ENCODE measurements at regions not wholly inside any gene's neighbourhood (a gene's known extent, or its start where the extent isn't known, plus 50 kb on each side); places are given as distances from the start of the nearest gene placed in this dataset.

DNA sequence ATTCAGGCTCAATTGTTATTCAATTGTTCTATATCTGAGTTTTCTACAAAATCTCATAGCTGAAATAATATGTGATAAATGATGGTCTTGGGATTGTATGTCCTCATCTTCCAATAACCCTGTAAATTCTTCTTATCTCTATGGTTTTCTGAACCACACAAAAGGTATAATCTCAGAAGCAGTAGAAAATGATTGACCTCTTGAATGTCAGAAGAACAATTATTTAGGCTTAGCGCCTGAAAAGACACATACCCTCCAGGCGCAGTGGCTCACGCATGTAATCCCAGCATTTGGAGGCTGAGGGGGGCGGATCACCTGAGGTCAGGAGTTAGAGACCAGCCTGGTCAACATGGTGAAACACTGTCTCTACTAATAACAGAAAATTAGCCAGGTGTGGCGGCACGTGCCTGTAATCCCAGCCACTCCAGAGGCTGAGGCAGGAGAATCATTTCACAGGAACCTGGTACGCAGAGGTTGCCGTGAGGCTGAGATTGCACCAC lies 288.0 kb upstream of the TBC1D5 start:
- no peak for DNase-seq

DNA sequence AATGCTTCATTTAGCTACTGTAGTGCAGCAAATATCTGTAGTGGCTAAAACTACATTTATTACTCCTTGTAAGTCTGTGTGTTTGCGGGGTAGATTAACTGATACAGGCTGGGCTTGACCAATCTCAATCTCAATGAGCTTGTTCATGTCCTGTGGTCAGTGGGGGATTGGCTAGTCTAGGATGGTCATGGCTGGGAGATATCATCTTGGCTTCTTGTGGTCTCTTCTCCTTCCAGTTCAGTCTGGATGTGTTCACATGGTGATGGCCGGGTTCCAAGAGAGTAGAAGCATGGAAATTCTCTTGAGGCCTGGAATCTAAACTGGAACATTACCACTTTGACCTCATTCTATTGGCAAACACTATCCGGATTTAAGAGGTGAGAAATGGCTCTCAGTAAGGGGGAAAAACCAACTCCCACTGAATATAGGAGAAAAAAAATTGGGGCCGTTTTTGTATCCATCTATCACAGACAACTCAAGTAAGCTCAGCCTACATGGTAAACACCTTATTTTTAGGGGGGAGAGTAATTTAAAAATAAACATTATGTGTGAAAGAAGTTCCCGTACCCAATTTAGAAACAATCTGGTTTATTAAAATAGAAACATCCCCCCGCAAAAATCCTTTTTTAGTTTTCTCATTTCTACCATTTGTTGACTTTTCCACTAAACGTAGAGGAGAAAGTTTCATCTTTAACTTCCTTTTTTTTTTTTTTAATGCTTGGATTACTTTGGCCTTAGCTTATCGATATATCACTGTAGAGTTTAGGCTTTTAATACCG lies 284.9 kb upstream of the TBC1D5 start:
- no peak for DNase-seq

DNA sequence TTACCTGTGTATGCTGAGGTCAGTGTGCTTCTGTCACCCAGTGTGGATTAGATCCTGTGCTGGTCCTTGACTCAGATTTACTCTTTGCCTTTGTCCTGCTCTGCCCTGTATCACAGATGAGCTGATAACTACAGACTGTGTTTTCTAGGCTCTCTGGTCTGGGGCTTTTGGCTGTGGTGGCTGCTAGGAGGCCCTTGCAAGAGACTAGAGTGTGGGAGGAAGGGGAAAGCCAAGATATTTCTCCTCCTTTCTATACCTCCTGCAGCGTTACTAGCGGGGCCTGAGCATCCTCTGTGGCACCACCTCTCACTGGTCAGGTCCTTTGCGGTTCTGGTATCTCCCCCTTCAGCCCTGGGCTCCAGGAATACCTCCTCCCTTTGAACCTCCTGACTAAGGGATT lies 282.3 kb upstream of the TBC1D5 start:
- DNase-seq: no peak

DNA sequence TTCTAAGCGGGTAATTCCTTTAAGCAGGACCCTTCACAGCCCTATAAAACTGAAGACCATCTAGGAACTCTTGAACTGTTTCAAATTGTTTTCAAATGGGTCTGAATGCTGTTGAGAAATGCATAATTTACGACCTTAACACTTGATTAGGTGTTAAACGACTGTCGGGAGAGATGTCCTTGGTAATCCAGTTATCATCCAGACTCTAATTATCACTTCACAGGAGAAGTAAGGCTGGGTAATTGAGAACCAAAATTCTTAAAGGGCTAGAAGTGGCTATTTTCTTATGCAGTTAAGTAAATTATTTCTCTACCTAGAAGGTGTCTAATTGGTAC lies 276.7 kb upstream of the TBC1D5 start:
- no peak for DNase-seq

DNA sequence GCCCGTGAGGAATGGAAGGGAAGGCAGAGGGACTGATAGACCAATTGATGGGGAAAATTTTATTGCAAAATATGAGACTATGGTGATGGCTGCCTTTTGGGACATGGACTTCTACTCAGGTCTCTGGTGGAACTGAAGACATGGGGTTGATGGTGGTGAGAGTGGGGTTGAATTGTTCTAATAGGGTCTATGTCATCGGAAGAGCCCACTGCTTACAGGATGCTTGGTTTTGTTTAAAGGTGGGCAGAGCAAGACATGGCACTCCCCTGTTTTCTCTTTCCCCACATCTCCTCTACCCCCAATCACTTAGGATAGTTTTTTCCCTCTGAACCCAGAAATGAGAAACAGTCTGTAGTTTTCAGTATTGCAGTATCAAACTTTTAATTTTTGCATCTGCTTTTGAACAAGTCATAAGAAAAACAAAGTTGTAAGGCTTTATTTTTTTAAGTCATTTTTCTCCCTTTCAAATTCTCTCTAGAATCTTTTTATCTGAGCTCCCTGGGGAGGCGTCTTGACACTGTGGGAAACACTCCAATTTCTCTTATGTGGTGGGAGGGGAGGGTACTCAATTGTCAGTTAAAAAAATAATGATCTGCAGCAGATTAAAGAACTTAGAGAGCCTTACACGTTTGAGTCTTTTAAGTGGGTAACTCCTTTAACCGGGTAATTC lies 276.2 kb upstream of the TBC1D5 start:
- DNase-seq: no peak

GRCh38 chr3:18016366-18016765 lies 273.9 kb upstream of the TBC1D5 start:
- DNase-seq: no peak

- DNase-seq: no peak
Observed at GRCh38 chr3:18012933-18013332, 270.5 kb upstream of the TBC1D5 start.

- no peak for DNase-seq
Observed at GRCh38 chr3:18012436-18012835, 270.0 kb upstream of the TBC1D5 start.

DNA sequence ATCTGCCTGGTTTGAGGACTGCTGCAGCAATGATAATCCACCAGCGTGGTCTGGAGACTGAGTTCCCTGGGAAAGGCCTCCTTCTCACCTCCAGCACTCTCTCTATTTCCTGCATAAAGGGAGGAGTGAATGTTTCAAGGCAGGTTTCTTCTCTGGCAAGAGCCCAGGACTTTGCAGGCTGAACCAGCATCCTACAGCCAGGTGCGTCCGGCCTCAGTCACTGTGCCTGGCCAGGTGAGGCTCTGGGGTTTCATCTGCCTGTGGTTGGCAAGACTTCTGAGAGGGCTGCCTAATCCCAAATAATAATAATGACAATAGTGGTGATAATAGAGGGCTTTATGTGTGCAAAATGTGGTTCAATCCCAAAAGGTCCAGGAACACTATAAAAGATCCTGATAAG lies 269.0 kb upstream of the TBC1D5 start:
- no peak for DNase-seq

- DNase-seq: no peak
Observed at GRCh38 chr3:18010001-18010400, 267.6 kb upstream of the TBC1D5 start.

- no peak for DNase-seq
Observed at GRCh38 chr3:18008706-18009368, 266.4 kb upstream of the TBC1D5 start.

GRCh38 chr3:18007980-18008379 lies 265.5 kb upstream of the TBC1D5 start:
- DNase-seq: no peak

- no peak for DNase-seq
Observed at GRCh38 chr3:17995769-17996168, 253.3 kb upstream of the TBC1D5 start.

GRCh38 chr3:17994167-17994566 lies 251.7 kb upstream of the TBC1D5 start:
- DNase-seq: no peak

DNA sequence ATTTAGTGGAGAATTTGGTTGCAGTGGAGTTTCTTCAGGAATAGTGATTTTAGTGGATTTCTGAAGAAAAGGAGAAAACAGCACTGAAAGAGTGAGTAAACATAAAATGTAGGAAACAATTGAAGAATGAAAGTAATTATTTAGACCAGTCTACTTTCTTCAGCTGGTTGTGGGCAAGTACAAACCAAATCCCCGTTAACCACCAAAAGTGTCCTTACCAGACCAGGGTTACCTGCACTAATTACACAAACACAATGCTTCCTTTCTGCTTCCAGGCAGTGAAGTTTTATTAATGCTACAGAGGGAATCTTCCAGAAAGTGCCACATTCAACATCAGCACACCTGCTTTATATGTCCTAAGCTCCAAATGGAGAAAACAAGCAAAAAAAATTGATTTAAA lies 248.0 kb upstream of the TBC1D5 start:
- DNase-seq: no peak

- no peak for DNase-seq
Observed at GRCh38 chr3:17986348-17986816, 244.0 kb upstream of the TBC1D5 start.

GRCh38 chr3:17985658-17986347 lies 243.4 kb upstream of the TBC1D5 start:
- no peak for DNase-seq

GRCh38 chr3:17983106-17983505 lies 240.7 kb upstream of the TBC1D5 start:
- no peak for DNase-seq

- no peak for DNase-seq
Observed at GRCh38 chr3:17982211-17982880, 239.9 kb upstream of the TBC1D5 start.

DNA sequence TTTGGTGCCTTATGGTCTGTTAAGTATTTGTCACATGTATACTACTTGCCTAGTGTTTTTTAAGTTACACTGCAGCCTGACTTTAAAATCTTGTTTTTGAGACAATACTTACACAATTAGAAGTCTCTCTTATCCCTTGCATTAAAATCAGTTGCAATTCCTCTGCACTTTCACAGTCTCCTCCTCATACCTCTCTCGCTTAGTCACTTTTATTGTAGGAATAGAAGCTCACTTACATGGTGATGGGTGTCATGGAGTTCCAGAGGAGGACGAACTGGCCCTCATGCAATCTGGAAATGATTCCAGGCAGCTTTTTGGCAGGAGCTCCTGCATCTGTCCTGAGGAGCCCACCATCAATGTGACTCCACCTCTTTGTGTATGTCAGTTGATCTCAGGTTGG lies 238.4 kb upstream of the TBC1D5 start:
- no peak for DNase-seq

GRCh38 chr3:17979911-17980310 lies 237.5 kb upstream of the TBC1D5 start:
- no peak for DNase-seq

GRCh38 chr3:17979252-17979651 lies 236.8 kb upstream of the TBC1D5 start:
- DNase-seq: no peak

All from NCI-H446 treated with DMSO at 0.1 percent for 48 hours (cell line).